M059J (cell line): ENCODE measurements at regions not wholly inside any gene's neighbourhood (a gene's known extent, or its start where the extent isn't known, plus 50 kb on each side); places are given as distances from the start of the nearest gene placed in this dataset.

Source experiments
- DNase-seq: peaks from one replicate; pipeline ENCODE4 v3.0.0-alpha.2; 2012; ENCODE audit warnings: low read depth

GRCh38 chr11:91247009-91247735 is 977.4 kb upstream of the FAT3 start:
- no peak for DNase-seq

- DNase-seq: no peak
These were observed 979.7 kb upstream of the FAT3 start for GRCh38 chr11:91244912-91245311.

- no peak for DNase-seq
These were observed 981.0 kb upstream of the FAT3 start for GRCh38 chr11:91243630-91244029.

GRCh38 chr11:91243051-91243450 is 981.6 kb upstream of the FAT3 start:
- no peak for DNase-seq

- DNase-seq: no peak
These were observed 983.4 kb upstream of the FAT3 start for GRCh38 chr11:91241226-91241625.

- DNase-seq: no peak
These were observed 985.3 kb upstream of the FAT3 start for GRCh38 chr11:91239359-91239758.

- DNase-seq: no peak
These were observed 993.4 kb upstream of the FAT3 start for GRCh38 chr11:91231226-91231625.

GRCh38 chr11:91230647-91231046 is 994.0 kb upstream of the FAT3 start:
- DNase-seq: no peak

- DNase-seq: no peak
These were observed 1000.0 kb upstream of the CHORDC1 start for GRCh38 chr11:91222830-91223229.

- no peak for DNase-seq
These were observed 997.8 kb upstream of the CHORDC1 start for GRCh38 chr11:91220476-91221202.

- no peak for DNase-seq
These were observed 996.7 kb upstream of the CHORDC1 start for GRCh38 chr11:91219535-91219934.

GRCh38 chr11:91209751-91210150 is 986.9 kb upstream of the CHORDC1 start:
- DNase-seq: no peak

GRCh38 chr11:91209306-91209705 is 986.5 kb upstream of the CHORDC1 start:
- no peak for DNase-seq

- DNase-seq: no peak
These were observed 977.0 kb upstream of the CHORDC1 start for GRCh38 chr11:91199866-91200265.

- DNase-seq: no peak
These were observed 971.7 kb upstream of the CHORDC1 start for GRCh38 chr11:91194546-91194945.

- no peak for DNase-seq
These were observed 965.6 kb upstream of the CHORDC1 start for GRCh38 chr11:91188484-91188883.

GRCh38 chr11:91187314-91187713 is 964.5 kb upstream of the CHORDC1 start:
- DNase-seq: no peak

GRCh38 chr11:91178366-91178765 is 955.5 kb upstream of the CHORDC1 start:
- no peak for DNase-seq

GRCh38 chr11:91174734-91175133 is 951.9 kb upstream of the CHORDC1 start:
- no peak for DNase-seq

- DNase-seq: no peak
These were observed 951.3 kb upstream of the CHORDC1 start for GRCh38 chr11:91174193-91174592.

GRCh38 chr11:91173701-91174100 is 950.9 kb upstream of the CHORDC1 start:
- DNase-seq: no peak

- no peak for DNase-seq
These were observed 947.9 kb upstream of the CHORDC1 start for GRCh38 chr11:91170711-91171110.

- DNase-seq: no peak
These were observed 941.6 kb upstream of the CHORDC1 start for GRCh38 chr11:91164452-91164822.
